ENCODE measurements at regions not wholly inside any gene's neighbourhood (a gene's known extent, or its start where the extent isn't known, plus 50 kb on each side); places are given as distances from the start of the nearest gene placed in this dataset.

GRCh38 chr12:103182299-103182698 is 224.8 kb downstream of the ASCL1 start:
- intact Hi-C loops (cut with DNase I) = no loop called here
- no peak overlapping the region for H3K4me3 ChIP-seq
- H3K27ac ChIP-seq = no peak overlapping the region
- H3K27me3 ChIP-seq (ENCODE audit: low read depth) = no peaks in the 10 kb centered on the region
- no peaks in the 10 kb centered on the region for H3K9me3 ChIP-seq
- ATAC-seq (no peak), DNase-seq (no peak)
- no peaks in the 10 kb centered on the region for H3K36me3 ChIP-seq
- no peak for TF ChIP-seq CTCF (IDR thresholded peaks at IDR 0.05)
- no peaks in the 10 kb centered on the region for H3K4me1 ChIP-seq

DNA sequence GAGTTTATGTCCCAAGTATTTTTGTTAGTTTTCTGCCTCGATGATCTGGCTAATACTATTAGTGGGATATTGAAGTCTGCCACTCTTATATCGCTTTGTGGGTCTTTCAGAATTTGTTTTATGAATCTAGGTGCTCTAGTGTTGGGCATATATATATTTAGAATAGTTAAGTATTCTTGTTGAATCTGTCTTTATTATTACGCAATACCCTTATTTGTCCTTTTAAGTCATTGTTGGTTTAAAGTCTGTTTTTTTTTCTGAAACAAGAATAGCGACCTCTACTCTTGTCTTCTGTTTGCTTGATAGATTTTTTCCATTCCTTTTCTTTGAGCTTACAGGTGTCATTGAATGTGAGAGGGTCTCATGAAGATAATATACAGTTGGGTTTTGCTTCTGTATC is 239.0 kb downstream of the ASCL1 start:
- no peak for DNase-seq
- ATAC-seq = no peak
- H3K36me3 ChIP-seq = no peaks in the 10 kb centered on the region
- no peak for TF ChIP-seq CTCF (IDR thresholded peaks at IDR 0.05)
- H3K27me3 ChIP-seq (ENCODE audit: low read depth) = no peaks in the 10 kb centered on the region
- H3K4me3 ChIP-seq = no peak overlapping the region
- no peaks in the 10 kb centered on the region for H3K4me1 ChIP-seq
- H3K9me3 ChIP-seq = peaks cover 5% of the 10 kb centered on the region
- intact Hi-C loops (cut with DNase I) = no loop called here
- H3K27ac ChIP-seq = no peak overlapping the region

DNA sequence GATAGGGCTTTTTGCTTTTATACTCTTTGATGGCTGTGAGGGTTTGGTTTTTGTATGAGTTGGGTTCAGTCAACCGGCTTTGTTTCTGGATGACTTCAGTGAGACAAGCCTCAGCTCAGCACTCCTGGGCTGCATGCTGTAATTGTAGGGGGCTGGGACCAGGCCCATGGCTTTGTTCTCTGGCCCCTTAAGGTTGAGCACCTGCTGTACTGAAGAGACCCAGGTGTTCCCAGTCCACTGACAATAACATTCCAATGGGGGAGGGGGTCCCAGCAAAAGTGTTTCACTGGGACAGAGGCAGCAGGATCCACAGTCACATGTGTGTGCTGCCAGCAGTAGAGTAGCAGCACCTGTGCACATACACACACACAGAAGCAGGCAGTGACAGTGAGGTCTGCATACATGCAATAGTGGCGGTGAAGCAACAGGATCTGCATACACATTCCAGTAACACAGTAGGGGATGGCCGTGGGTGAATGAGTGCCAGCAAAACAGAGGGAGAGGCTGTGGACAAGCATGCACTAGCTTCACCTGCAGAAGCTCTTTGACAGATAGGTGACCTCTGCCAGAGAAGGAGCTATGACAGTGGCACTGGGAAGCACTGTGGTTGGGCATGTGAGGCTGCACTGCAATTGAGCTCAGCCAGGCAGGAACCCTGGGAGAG is 240.4 kb downstream of the ASCL1 start:
- no peak for DNase-seq
- no peak overlapping the region for H3K4me3 ChIP-seq
- H3K9me3 ChIP-seq = peaks cover 5% of the 10 kb centered on the region
- intact Hi-C loops (cut with DNase I) = no loop called here
- no peak for ATAC-seq
- TF ChIP-seq CTCF (IDR thresholded peaks at IDR 0.05) = no peak
- H3K27ac ChIP-seq = no peak overlapping the region
- no peaks in the 10 kb centered on the region for H3K36me3 ChIP-seq
- no peaks in the 10 kb centered on the region for H3K4me1 ChIP-seq
- H3K27me3 ChIP-seq (ENCODE audit: low read depth) = no peaks in the 10 kb centered on the region

DNA sequence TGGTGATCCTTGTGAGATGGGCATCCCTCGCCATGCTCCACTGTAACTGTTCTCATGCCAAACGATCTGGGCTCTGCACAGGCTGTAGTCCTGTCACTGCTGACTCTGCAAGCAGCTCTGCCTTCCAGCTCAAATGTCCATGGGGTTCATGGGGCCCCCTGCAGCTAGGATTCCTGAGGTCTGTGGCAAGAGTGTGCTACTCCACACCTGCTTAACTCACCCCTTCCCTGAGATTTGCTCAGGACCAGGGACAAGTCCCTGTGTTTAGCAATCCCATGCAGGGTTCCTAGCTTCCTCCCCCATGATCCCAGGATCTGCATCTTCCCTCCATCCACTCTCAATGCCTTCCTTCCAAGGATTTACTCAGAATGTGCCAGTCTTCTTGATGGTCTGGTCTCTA is 241.0 kb downstream of the ASCL1 start:
- H3K4me3 ChIP-seq = no peak overlapping the region
- H3K4me1 ChIP-seq = no peaks in the 10 kb centered on the region
- DNase-seq (no peak), ATAC-seq (no peak)
- intact Hi-C loops (cut with DNase I) = no loop called here
- TF ChIP-seq CTCF (IDR thresholded peaks at IDR 0.05) = no peak
- no peaks in the 10 kb centered on the region for H3K27me3 ChIP-seq (ENCODE audit: low read depth)
- H3K36me3 ChIP-seq = no peaks in the 10 kb centered on the region
- peaks cover 5% of the 10 kb centered on the region for H3K9me3 ChIP-seq
- H3K27ac ChIP-seq = no peak overlapping the region

- TF ChIP-seq CTCF (IDR thresholded peaks at IDR 0.05) = no peak
- Histone ChIP-seq H3K9me3 (no peaks in the 10 kb centered on the region), H3K4me1 (no peaks in the 10 kb centered on the region), H3K27me3 (ENCODE audit: low read depth) (no peaks in the 10 kb centered on the region), H3K27ac (no peak overlapping the region), H3K36me3 (no peaks in the 10 kb centered on the region), H3K4me3 (no peak overlapping the region)
- intact Hi-C loops (cut with DNase I) = no loop called here
- DNase-seq (no peak), ATAC-seq (no peak)
These were observed 248.4 kb downstream of the ASCL1 start for GRCh38 chr12:103205906-103206305.

Measured in lower lobe of right lung (tissue), 2 donors.